ENCODE measurements at regions not wholly inside any gene's neighbourhood (a gene's known extent, or its start where the extent isn't known, plus 50 kb on each side); places are given as distances from the start of the nearest gene placed in this dataset.
A peak's percentile ranks its signal among the peaks of the same experiment; 100 is the strongest.

DNA sequence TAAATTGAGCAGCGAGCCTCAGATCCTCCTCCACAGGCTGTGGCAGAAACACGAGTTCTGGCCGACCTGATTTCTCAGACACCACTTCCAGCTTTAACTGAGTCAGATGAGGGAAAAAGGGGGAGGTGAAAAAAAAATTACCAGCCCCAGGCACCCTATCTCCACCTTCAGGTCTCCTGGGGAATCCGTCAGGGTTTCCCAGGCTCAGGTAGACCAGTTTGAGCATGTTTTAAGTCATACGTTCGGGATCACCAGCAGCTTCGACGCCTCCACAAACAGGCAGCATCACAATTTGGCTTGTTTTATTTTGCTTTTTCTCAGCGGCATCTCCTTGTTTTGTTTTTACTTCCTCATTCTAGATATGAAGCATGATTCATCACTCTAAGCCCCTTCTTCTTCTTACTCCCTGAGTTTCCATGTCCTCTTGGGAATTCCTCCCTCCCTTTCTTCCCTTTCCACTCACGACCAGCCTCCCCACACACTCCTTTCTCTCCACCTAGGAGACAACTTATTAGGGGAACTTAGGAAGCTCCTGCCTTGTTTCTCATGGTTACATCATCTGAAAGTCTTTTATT is 190.1 kb downstream of the ZNF621 start:
- ChIA-PET POLR2A (no interaction called here), CTCF (no interaction called here)
- DNase-seq (no peak), ATAC-seq (ENCODE audit: low read depth) (no peak)
- H3K27ac Mint-ChIP-seq, result peak overlapping the region; percentile 76
- intact Hi-C loops (cut with micrococcal nuclease), result loop anchor here (2.0 to 5.0 kb wide), 2 partner anchors 256 to 487 kb away; no protein-coding TSS in a partner anchor
- no peaks in the 10 kb centered on the region for H3K27me3 Mint-ChIP-seq
- peaks cover 57% of the 10 kb centered on the region for H3K4me1 Mint-ChIP-seq
- no peaks in the 10 kb centered on the region for H3K36me3 Mint-ChIP-seq (ENCODE audit: low read depth)
- TF ChIP-seq, protein P1, sequence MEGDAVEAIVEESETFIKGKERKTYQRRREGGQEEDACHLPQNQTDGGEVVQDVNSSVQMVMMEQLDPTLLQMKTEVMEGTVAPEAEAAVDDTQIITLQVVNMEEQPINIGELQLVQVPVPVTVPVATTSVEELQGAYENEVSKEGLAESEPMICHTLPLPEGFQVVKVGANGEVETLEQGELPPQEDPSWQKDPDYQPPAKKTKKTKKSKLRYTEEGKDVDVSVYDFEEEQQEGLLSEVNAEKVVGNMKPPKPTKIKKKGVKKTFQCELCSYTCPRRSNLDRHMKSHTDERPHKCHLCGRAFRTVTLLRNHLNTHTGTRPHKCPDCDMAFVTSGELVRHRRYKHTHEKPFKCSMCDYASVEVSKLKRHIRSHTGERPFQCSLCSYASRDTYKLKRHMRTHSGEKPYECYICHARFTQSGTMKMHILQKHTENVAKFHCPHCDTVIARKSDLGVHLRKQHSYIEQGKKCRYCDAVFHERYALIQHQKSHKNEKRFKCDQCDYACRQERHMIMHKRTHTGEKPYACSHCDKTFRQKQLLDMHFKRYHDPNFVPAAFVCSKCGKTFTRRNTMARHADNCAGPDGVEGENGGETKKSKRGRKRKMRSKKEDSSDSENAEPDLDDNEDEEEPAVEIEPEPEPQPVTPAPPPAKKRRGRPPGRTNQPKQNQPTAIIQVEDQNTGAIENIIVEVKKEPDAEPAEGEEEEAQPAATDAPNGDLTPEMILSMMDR (IDR thresholded peaks at IDR 0.05), result no peak
- H3K9me3 Mint-ChIP-seq, result no peaks in the 10 kb centered on the region
- peak overlapping the region; percentile 51 for H3K4me3 Mint-ChIP-seq

DNA sequence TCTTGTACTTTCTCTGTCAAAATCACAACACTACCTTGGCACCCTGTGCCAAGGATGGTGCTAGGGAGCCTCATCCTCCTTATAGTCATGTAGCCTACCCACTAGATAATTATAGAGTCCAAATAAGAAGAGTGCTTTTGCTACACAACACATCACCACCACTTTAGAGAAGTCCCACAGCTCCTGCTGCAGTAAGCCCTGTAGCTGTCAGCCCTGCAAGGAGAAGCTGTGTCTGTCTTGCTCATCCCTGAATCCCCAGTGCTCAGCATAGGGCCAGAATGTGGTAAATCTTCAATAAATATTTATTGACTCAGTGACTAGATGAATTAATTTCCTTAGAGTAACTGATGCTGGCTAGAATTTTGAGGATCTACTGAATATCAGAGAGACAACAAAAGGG is 190.8 kb downstream of the ZNF621 start:
- no peak overlapping the region for H3K4me3 Mint-ChIP-seq
- ChIA-PET CTCF (no interaction called here), POLR2A (interaction anchor here (0.6 to 1.1 kb wide), 2 partner anchors 106 to 484 kb away, joined by 3 read pairs; partner anchors contain the start of gene CTNNB1)
- H3K9me3 Mint-ChIP-seq, result no peaks in the 10 kb centered on the region
- intact Hi-C loops (cut with micrococcal nuclease), result loop anchor here (2.0 to 5.0 kb wide), 2 partner anchors 255 to 487 kb away; no protein-coding TSS in a partner anchor
- H3K27me3 Mint-ChIP-seq, result no peaks in the 10 kb centered on the region
- peaks cover 57% of the 10 kb centered on the region for H3K4me1 Mint-ChIP-seq
- ATAC-seq (ENCODE audit: low read depth), result no peak
- no peaks in the 10 kb centered on the region for H3K36me3 Mint-ChIP-seq (ENCODE audit: low read depth)
- TF ChIP-seq, protein P1 (IDR thresholded peaks at IDR 0.05), result no peak
- no peak for DNase-seq
- H3K27ac Mint-ChIP-seq, result peak overlapping the region; percentile 76

DNA sequence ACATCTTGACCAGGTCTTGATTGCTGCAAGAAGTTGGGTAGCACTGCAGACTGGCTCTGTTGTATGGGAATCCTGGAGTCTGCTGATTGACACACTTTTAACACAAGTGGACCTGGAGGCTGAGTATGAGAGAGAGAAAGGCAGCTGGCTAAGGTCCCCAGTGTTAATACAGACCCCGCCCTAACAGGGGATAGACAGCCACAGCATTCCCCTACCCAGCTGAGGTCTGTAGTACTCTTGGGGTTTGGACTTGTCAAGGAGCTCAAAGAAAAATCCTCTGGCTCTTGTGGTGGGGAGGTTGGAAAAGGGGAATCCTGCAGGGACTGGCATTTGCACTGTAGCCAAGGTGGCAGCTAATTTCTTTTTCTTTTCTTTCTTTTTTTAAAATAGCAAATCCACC is 192.7 kb downstream of the ZNF621 start:
- H3K36me3 Mint-ChIP-seq (ENCODE audit: low read depth), result no peaks in the 10 kb centered on the region
- intact Hi-C loops (cut with micrococcal nuclease), result loop anchor here (5.0 kb wide), 1 partner anchor 485 kb away; no protein-coding TSS in a partner anchor
- no peaks in the 10 kb centered on the region for H3K9me3 Mint-ChIP-seq
- H3K4me1 Mint-ChIP-seq, result peaks cover 57% of the 10 kb centered on the region
- ChIA-PET POLR2A (interaction anchor here (3.3 kb wide), 1 partner anchor 482 kb away, joined by 11 read pairs; the partner anchor contains the start of gene CTNNB1), CTCF (interaction anchor here (1.6 kb wide), 1 partner anchor 133 kb away, joined by 3 read pairs; no protein-coding TSS in a partner anchor)
- ATAC-seq (ENCODE audit: low read depth), result no peak
- H3K4me3 Mint-ChIP-seq, result no peak overlapping the region
- TF ChIP-seq, protein P1 (IDR thresholded peaks at IDR 0.05), result no peak
- DNase-seq, result no peak
- H3K27me3 Mint-ChIP-seq, result no peaks in the 10 kb centered on the region
- peak overlapping the region; percentile 80 for H3K27ac Mint-ChIP-seq

DNA sequence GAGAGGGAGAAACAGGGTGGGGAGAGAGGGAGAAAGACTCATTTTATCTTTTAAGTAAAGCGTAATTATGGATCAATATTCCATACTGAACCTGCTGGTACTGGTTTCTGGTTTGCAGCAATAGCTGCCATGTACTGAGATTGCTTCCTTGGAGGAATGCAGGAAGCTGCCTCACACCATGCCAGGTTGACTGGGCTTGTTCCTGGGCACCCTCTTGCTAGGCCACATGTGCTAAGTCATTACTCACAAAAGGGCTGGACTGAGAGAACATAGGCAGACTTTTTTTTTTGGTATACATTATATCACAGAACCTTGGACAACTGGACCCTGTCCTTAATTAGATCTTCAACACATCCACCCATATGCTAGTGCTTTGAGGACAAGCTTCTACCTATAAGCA is 193.4 kb downstream of the ZNF621 start:
- H3K4me1 Mint-ChIP-seq, result peaks cover 50% of the 10 kb centered on the region
- intact Hi-C loops (cut with micrococcal nuclease), result loop anchor here (1.0 to 5.0 kb wide), 3 partner anchors 95 to 484 kb away; no protein-coding TSS in a partner anchor
- no peak for DNase-seq
- ATAC-seq (ENCODE audit: low read depth), result peak; percentile 23
- H3K27me3 Mint-ChIP-seq, result no peaks in the 10 kb centered on the region
- H3K9me3 Mint-ChIP-seq, result no peaks in the 10 kb centered on the region
- POLR2A ChIA-PET, result interaction anchor here (0.5 to 3.3 kb wide), 3 partner anchors 36 to 1772 kb away, joined by 3 to 11 read pairs (median 3); partner anchors contain the start of gene CTNNB1
- no peak overlapping the region for H3K4me3 Mint-ChIP-seq
- TF ChIP-seq, protein P1 (IDR thresholded peaks at IDR 0.05), result no peak
- peak overlapping the region; percentile 80 for H3K27ac Mint-ChIP-seq
- CTCF ChIA-PET, result interaction anchor here (0.8 to 1.6 kb wide), 2 partner anchors 133 to 253 kb away, joined by 3 read pairs; no protein-coding TSS in a partner anchor
- no peaks in the 10 kb centered on the region for H3K36me3 Mint-ChIP-seq (ENCODE audit: low read depth)

DNA sequence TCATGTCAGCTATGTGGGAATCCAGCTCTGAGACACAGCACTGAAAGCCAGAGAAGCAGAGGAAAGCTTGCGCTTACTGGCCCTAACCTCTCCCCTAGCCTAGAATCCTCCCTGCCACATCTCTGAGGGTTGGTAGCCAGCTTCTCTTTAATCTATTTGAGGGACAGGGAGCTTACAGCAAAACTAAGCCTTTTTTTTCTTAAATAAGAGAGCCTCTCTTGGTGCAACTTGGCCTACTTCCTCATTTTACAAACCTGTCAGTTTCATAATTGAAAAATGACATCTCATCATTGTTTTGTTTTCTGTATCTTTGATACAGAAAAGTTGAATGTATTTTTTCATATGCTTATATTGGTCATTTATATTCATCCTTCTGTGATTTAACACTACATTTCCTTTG is 193.9 kb downstream of the ZNF621 start:
- POLR2A ChIA-PET, result interaction anchor here (0.5 to 3.3 kb wide), 3 partner anchors 36 to 1772 kb away, joined by 3 to 11 read pairs (median 3); partner anchors contain the start of gene CTNNB1
- no peak overlapping the region for H3K4me3 Mint-ChIP-seq
- CTCF ChIA-PET, result interaction anchor here (0.8 to 1.6 kb wide), 2 partner anchors 134 to 252 kb away, joined by 3 read pairs; no protein-coding TSS in a partner anchor
- H3K9me3 Mint-ChIP-seq, result no peaks in the 10 kb centered on the region
- intact Hi-C loops (cut with micrococcal nuclease), result loop anchor here (1.0 to 5.0 kb wide), 3 partner anchors 96 to 484 kb away; no protein-coding TSS in a partner anchor
- peaks cover 45% of the 10 kb centered on the region for H3K4me1 Mint-ChIP-seq
- H3K27me3 Mint-ChIP-seq, result no peaks in the 10 kb centered on the region
- ATAC-seq (ENCODE audit: low read depth) (peak; percentile 78), DNase-seq (no peak)
- H3K27ac Mint-ChIP-seq, result peak overlapping the region; percentile 80
- TF ChIP-seq, protein P1 (IDR thresholded peaks at IDR 0.05), result no peak
- no peaks in the 10 kb centered on the region for H3K36me3 Mint-ChIP-seq (ENCODE audit: low read depth)
